Spleen (tissue), 7 donors: ENCODE measurements at regions not wholly inside any gene's neighbourhood (a gene's known extent, or its start where the extent isn't known, plus 50 kb on each side); places are given as distances from the start of the nearest gene placed in this dataset.

ENCODE experiments used
- CTCF ChIP-seq, 11 experiments: fragments of 200-600 bp in 7 of 11; fragments of 450-650 bp in 4 of 11; sonication (generic) in 4 of 11; IDR thresholded peaks in 8 of 11; conservative IDR thresholded peaks in 3 of 11; 1 replicate in 7 of 11; 2 replicates in 4 of 11; pipeline versions ENCODE4 v1.4.0 to v1.8.0; 2016 to 2021; ENCODE audit warnings: antibody characterized with exemption in 11 of 11, inconsistent platforms in 4 of 11, mild to moderate bottlenecking in 1 of 11
- POLR2A ChIP-seq, 3 donors: fragments of 450-650 bp; IDR thresholded peaks; one replicate each; pipeline ENCODE4 v1.5.1; 2017; ENCODE audit warnings: antibody characterized with exemption in 3 of 3, mild to moderate bottlenecking in 1 of 3
- POLR2AphosphoS5 ChIP-seq, 3 donors: sonication (generic); formaldehyde crosslinking; IDR thresholded peaks; one replicate each; pipeline ENCODE4 v1.5.1; 2017; ENCODE audit warnings: antibody characterized with exemption in 3 of 3
- donor health status: DM: no; HTN: no; CAD: no; lungs with moderate emphysema.
- donor health status: DM: no; HTN: no; CAD: no.
- donor health status: DM: no; HTN: no; CAD: no.

- no peak for TF ChIP-seq CTCF (IDR thresholded peaks at IDR 0.05 in 8 of 11, conservative IDR thresholded peaks at IDR 0.05 in 3 of 11)
- no peak for TF ChIP-seq POLR2A (IDR thresholded peaks at IDR 0.05)
- no peak for TF ChIP-seq POLR2AphosphoS5 (IDR thresholded peaks at IDR 0.05)
These were observed 558.5 kb upstream of the ZNF462 start for GRCh38 chr9:106304401-106304920.
